Tongue (tissue), 1 donor: ENCODE measurements at regions not wholly inside any gene's neighbourhood (a gene's known extent, or its start where the extent isn't known, plus 50 kb on each side); places are given as distances from the start of the nearest gene placed in this dataset.

Experiments
- DNase-seq: peaks from one replicate; pipeline ENCODE4 v3.0.0-alpha.2; 2015

- peak; percentile 93 for DNase-seq
These were observed 114.0 kb upstream of the TMEM132D start for GRCh38 chr12:130017591-130018449.

- DNase-seq: no peak
These were observed 114.8 kb upstream of the TMEM132D start for GRCh38 chr12:130018614-130019013.

- peak; percentile 66 for DNase-seq
These were observed 122.9 kb upstream of the TMEM132D start for GRCh38 chr12:130026608-130027176.

- no peak for DNase-seq
These were observed 124.0 kb upstream of the TMEM132D start for GRCh38 chr12:130027798-130028197.

GRCh38 chr12:130029151-130029550 is 125.3 kb upstream of the TMEM132D start:
- DNase-seq: no peak

GRCh38 chr12:130031041-130031440 is 127.2 kb upstream of the TMEM132D start:
- DNase-seq: no peak

- peak; percentile 72 for DNase-seq
These were observed 127.9 kb upstream of the TMEM132D start for GRCh38 chr12:130031571-130032189.

GRCh38 chr12:130041983-130042812 is 120.1 kb upstream of the FZD10 start:
- DNase-seq: peak; percentile 73

GRCh38 chr12:130043685-130044406 is 118.4 kb upstream of the FZD10 start:
- DNase-seq: no peak

- DNase-seq: peak; percentile 41
These were observed 117.2 kb upstream of the FZD10 start for GRCh38 chr12:130044991-130045621.

- DNase-seq: no peak
These were observed 112.6 kb upstream of the FZD10 start for GRCh38 chr12:130049666-130050065.

- DNase-seq: no peak
These were observed 110.4 kb upstream of the FZD10 start for GRCh38 chr12:130051900-130052299.

- peak; percentile 76 for DNase-seq
These were observed 108.6 kb upstream of the FZD10 start for GRCh38 chr12:130053651-130054069.

GRCh38 chr12:130054803-130055202 is 107.5 kb upstream of the FZD10 start:
- DNase-seq: no peak

- peak; percentile 46 for DNase-seq
These were observed 103.3 kb upstream of the FZD10 start for GRCh38 chr12:130058926-130059472.

GRCh38 chr12:130063866-130064265 is 98.4 kb upstream of the FZD10 start:
- DNase-seq: no peak

GRCh38 chr12:130064999-130065398 is 97.3 kb upstream of the FZD10 start:
- no peak for DNase-seq

- DNase-seq: no peak
These were observed 95.5 kb upstream of the FZD10 start for GRCh38 chr12:130066742-130067141.

GRCh38 chr12:130068741-130069140 is 93.5 kb upstream of the FZD10 start:
- no peak for DNase-seq

- DNase-seq: peak; percentile 63
These were observed 92.1 kb upstream of the FZD10 start for GRCh38 chr12:130070126-130070611.

- DNase-seq: no peak
These were observed 88.5 kb upstream of the FZD10 start for GRCh38 chr12:130073721-130074120.
